H9 (cell line): ENCODE measurements at regions not wholly inside any gene's neighbourhood (a gene's known extent, or its start where the extent isn't known, plus 50 kb on each side); places are given as distances from the start of the nearest gene placed in this dataset.

ENCODE experiments used
- DNase-seq: peaks from one replicate; pipeline ENCODE4 v3.0.0-alpha.2; 2017
- H2AFZ ChIP-seq: one replicate; pipeline ENCODE4 v1.6.1; 2013; ENCODE audit warnings: mild to moderate bottlenecking, low read length, control low read depth, moderate library complexity
- H2AK5ac ChIP-seq: 2 replicates; pipeline ENCODE4 v1.6.1; 2013; ENCODE audit warnings: low read length, control low read depth, mixed read lengths; ENCODE audit not compliant: insufficient read length
- H2BK120ac ChIP-seq: one replicate; pipeline ENCODE4 v1.6.1; 2013; ENCODE audit warnings: low read depth, mild to moderate bottlenecking, low read length, control low read depth, inconsistent platforms; ENCODE audit not compliant: poor library complexity, severe bottlenecking
- H2BK12ac ChIP-seq: 2 replicates; pipeline ENCODE4 v1.6.1; 2013; ENCODE audit warnings: low read length, control low read depth, mixed read lengths, low read depth; ENCODE audit not compliant: insufficient read length
- H2BK15ac ChIP-seq: 2 replicates; pipeline ENCODE4 v1.6.1; 2013; ENCODE audit warnings: low read depth, low read length, control low read depth
- H2BK20ac ChIP-seq: one replicate; pipeline ENCODE4 v1.6.1; 2013; ENCODE audit warnings: low read depth, mild to moderate bottlenecking, low read length, control low read depth, inconsistent platforms; ENCODE audit not compliant: poor library complexity, severe bottlenecking
- H2BK5ac ChIP-seq: 2 replicates; pipeline ENCODE4 v1.6.1; 2013; ENCODE audit warnings: low read length, control low read depth, mixed read lengths; ENCODE audit not compliant: insufficient read length
- H3K14ac ChIP-seq: 2 replicates; pipeline ENCODE4 v1.6.1; 2013; ENCODE audit warnings: low read length, control low read depth; ENCODE audit not compliant: insufficient read depth
- H3K18ac ChIP-seq: 2 replicates; pipeline ENCODE4 v1.6.1; 2013; ENCODE audit warnings: low read depth, mild to moderate bottlenecking, mixed read lengths, low read length, control low read depth; ENCODE audit not compliant: insufficient read length
- H3K23ac ChIP-seq: 2 replicates; pipeline ENCODE4 v1.6.1; 2013; ENCODE audit warnings: low read length, control low read depth, mixed read lengths, low read depth; ENCODE audit not compliant: insufficient read length
- H3K23me2 ChIP-seq: 2 replicates; pipeline ENCODE4 v1.6.1; 2013; ENCODE audit warnings: low read depth, mild to moderate bottlenecking, mixed read lengths, low read length, control low read depth; ENCODE audit not compliant: insufficient read length, poor library complexity, severe bottlenecking
- H3K27ac ChIP-seq: 2 replicates; pipeline ENCODE4 v1.5.1; 2013; ENCODE audit warnings: low read length, control low read depth, mixed read lengths, low read depth; ENCODE audit not compliant: insufficient read length
- H3K27me3 ChIP-seq: 2 replicates; pipeline ENCODE4 v1.6.1; 2013; ENCODE audit warnings: low read length, control low read depth, inconsistent platforms; ENCODE audit not compliant: insufficient read depth
- H3K4ac ChIP-seq: 2 replicates; pipeline ENCODE4 v1.6.1; 2013; ENCODE audit warnings: low read depth, mild to moderate bottlenecking, control low read depth, inconsistent platforms, low read length, moderate library complexity
- H3K4me1 ChIP-seq: 2 replicates; pipeline ENCODE4 v1.6.1; 2013; ENCODE audit warnings: low read length, control low read depth, inconsistent platforms; ENCODE audit not compliant: insufficient read depth
- H3K4me2 ChIP-seq: 2 replicates; pipeline ENCODE4 v1.6.1; 2013; ENCODE audit warnings: low read length, control low read depth, mixed read lengths; ENCODE audit not compliant: insufficient read length, insufficient read depth
- H3K56ac ChIP-seq: 2 replicates; pipeline ENCODE4 v1.6.1; 2013; ENCODE audit warnings: low read depth, mild to moderate bottlenecking, mixed read lengths, low read length, control low read depth; ENCODE audit not compliant: insufficient read length
- H3K79me1 ChIP-seq: 2 replicates; pipeline ENCODE4 v1.6.1; 2013; ENCODE audit warnings: low read depth, mild to moderate bottlenecking, moderate library complexity, low read length, control low read depth, inconsistent platforms; ENCODE audit not compliant: insufficient read depth, poor library complexity, severe bottlenecking
- H3K79me2 ChIP-seq: 2 replicates; pipeline ENCODE4 v1.6.1; 2013; ENCODE audit warnings: low read length, control low read depth, inconsistent platforms; ENCODE audit not compliant: insufficient read depth
- H3K9ac ChIP-seq: 2 replicates; pipeline ENCODE4 v1.6.1; 2013; ENCODE audit warnings: low read length, control low read depth, mixed read lengths; ENCODE audit not compliant: insufficient read length; ENCODE audit errors: extremely low read depth
- H3K9me3 ChIP-seq: one replicate; pipeline ENCODE4 v1.6.1; 2013; ENCODE audit warnings: low read depth, low read length, inconsistent platforms; ENCODE audit not compliant: control insufficient read depth
- H3T11ph ChIP-seq: one replicate; pipeline ENCODE4 v1.6.1; 2013; ENCODE audit warnings: mild to moderate bottlenecking, low read length, control low read depth, inconsistent platforms
- H4K20me1 ChIP-seq: one replicate; pipeline ENCODE4 v1.6.1; 2013; ENCODE audit not compliant: control insufficient read depth, insufficient read length, insufficient read depth
- H4K5ac ChIP-seq: 2 replicates; pipeline ENCODE4 v1.6.1; 2013; ENCODE audit warnings: low read depth, mild to moderate bottlenecking, mixed read lengths, low read length, control low read depth; ENCODE audit not compliant: insufficient read length
- H4K8ac ChIP-seq: replicated peaks from 2 replicates; pipeline ENCODE4 v1.6.1; 2013; ENCODE audit warnings: low read length, control low read depth, mixed read lengths, low read depth; ENCODE audit not compliant: insufficient read length
- H4K91ac ChIP-seq: 2 replicates; pipeline ENCODE4 v1.6.1; 2013; ENCODE audit warnings: low read depth, mild to moderate bottlenecking, moderate library complexity, mixed read lengths, low read length, control low read depth; ENCODE audit not compliant: insufficient read length
- H3K27ac Mint-ChIP-seq, 3 experiments: 2 replicates in 2 of 3; 3 replicates in 1 of 3; pipeline ENCODE4 v1.8.0; 2020 to 2021; ENCODE audit warnings: mixed read lengths in 3 of 3, mild to moderate bottlenecking in 1 of 3, moderate library complexity in 1 of 3
- H3K27me3 Mint-ChIP-seq: 2 replicates; pipeline ENCODE4 v1.8.0; 2021; ENCODE audit warnings: low read depth, mild to moderate bottlenecking, moderate library complexity, mixed read lengths
- H3K36me3 Mint-ChIP-seq, 3 experiments: 2 replicates in 2 of 3; 3 replicates in 1 of 3; pipeline ENCODE4 v1.8.0; 2020 to 2021; ENCODE audit warnings: low read depth in 3 of 3, mixed read lengths in 3 of 3; ENCODE audit not compliant: insufficient read depth in 1 of 3
- H3K4me1 Mint-ChIP-seq, 2 experiments: 2 replicates each; pipeline ENCODE4 v1.8.0; 2020; ENCODE audit warnings: mixed read lengths in 2 of 2
- H3K4me3 Mint-ChIP-seq, 2 experiments: 2 replicates in 1 of 2; 3 replicates in 1 of 2; pipeline ENCODE4 v1.8.0; 2020 to 2021; ENCODE audit warnings: mild to moderate bottlenecking in 2 of 2, mixed read lengths in 2 of 2, moderate library complexity in 1 of 2
- H3K9me3 Mint-ChIP-seq, 2 experiments: 2 replicates in 1 of 2; 3 replicates in 1 of 2; pipeline ENCODE4 v1.8.0; 2020; ENCODE audit warnings: mild to moderate bottlenecking in 2 of 2, mixed read lengths in 2 of 2, moderate library complexity in 1 of 2
- CTCF ChIP-seq: fragments of 200-600 bp; sonication (generic); conservative IDR thresholded peaks from 3 replicates; pipeline ENCODE4 v1.8.0; 2021; ENCODE audit warnings: antibody characterized with exemption, mild to moderate bottlenecking
- WGBS: extraction: QIAGEN DNeasy Blood & Tissue Kit; methylation state at CpG from one replicate; pipeline ENCODE4 v1.1.7; 2013; ENCODE audit warnings: missing lambda C conversion rate, low lambda C conversion rate, mixed read lengths; ENCODE audit not compliant: insufficient read length; ENCODE audit errors: extremely low coverage; 5-methylcytosine and 5-hydroxymethylcytosine counted together

GRCh38 chr17:77485089-77485833 is 344.5 kb downstream of the SEC14L1 start:
- Histone ChIP-seq H2AFZ (no peak overlapping the region), H3K56ac (no peak overlapping the region), H4K91ac (no peak overlapping the region), H3K79me2 (peaks cover 16% of the 10 kb centered on the region; the same call in 1 of the 2 replicates), H3T11ph (no peak overlapping the region), H3K23me2 (no peaks in the 10 kb centered on the region), H3K14ac (no peak overlapping the region), H3K79me1 (peaks cover 2% of the 10 kb centered on the region), H2BK12ac (no peak overlapping the region), H3K27ac (no peak overlapping the region), H2BK120ac (no peak overlapping the region), H4K8ac (peak overlapping the region; percentile 9), H3K9ac (no peak overlapping the region), H3K27me3 (no peaks in the 10 kb centered on the region), H3K9me3 (no peaks in the 10 kb centered on the region), H3K23ac (peak overlapping the region; percentile 33), H3K18ac (no peak overlapping the region), H2BK20ac (no peak overlapping the region), H3K4me1 (peaks cover 2% of the 10 kb centered on the region; the same call in 1 of the 2 replicates), H2BK15ac (no peak overlapping the region), H2BK5ac (no peak overlapping the region), H3K4ac (no peak overlapping the region), H4K20me1 (no peaks in the 10 kb centered on the region), H3K4me2 (no peak overlapping the region), H2AK5ac (no peak overlapping the region), H4K5ac (peak overlapping the region; percentile 46)
- no CpG with 5 or more reads among the region's 5 CpGs for WGBS
- no peaks in the 10 kb centered on the region for H3K27me3 Mint-ChIP-seq
- H3K9me3 Mint-ChIP-seq = no peaks in the 10 kb centered on the region
- H3K27ac Mint-ChIP-seq = no peak overlapping the region
- no peak for DNase-seq
- peaks cover 2 to 4% of the 10 kb centered on the region in 2 experiments for H3K4me1 Mint-ChIP-seq
- H3K36me3 Mint-ChIP-seq = peaks cover 23 to 40% (median 36%) of the 10 kb centered on the region in 3 experiments; a peak in 6 of 7 replicates
- TF ChIP-seq CTCF = no peak
- no peak overlapping the region for H3K4me3 Mint-ChIP-seq
